Muscle layer of colon (tissue), 2 donors: ENCODE measurements at regions not wholly inside any gene's neighbourhood (a gene's known extent, or its start where the extent isn't known, plus 50 kb on each side); places are given as distances from the start of the nearest gene placed in this dataset.

Experiments used
- H3K27ac ChIP-seq: one replicate; pipeline ENCODE4 v1.7.0; 2013; ENCODE audit warnings: low read depth, mild to moderate bottlenecking, low read length, moderate library complexity
- H3K27me3 ChIP-seq, 2 donors: one replicate each; pipeline ENCODE4 v1.7.0; 2013; ENCODE audit warnings: low read length in 2 of 2, mild to moderate bottlenecking in 2 of 2; ENCODE audit not compliant: insufficient read depth in 2 of 2, control insufficient read depth in 1 of 2
- H3K36me3 ChIP-seq: one replicate; pipeline ENCODE4 v1.7.0; 2013; ENCODE audit warnings: mild to moderate bottlenecking, low read length; ENCODE audit not compliant: insufficient read depth
- H3K4me1 ChIP-seq: one replicate; pipeline ENCODE4 v1.7.0; 2013; ENCODE audit warnings: mild to moderate bottlenecking, low read length; ENCODE audit not compliant: insufficient read depth
- H3K4me3 ChIP-seq, 2 donors: one replicate each; pipeline ENCODE4 v1.7.0; 2013; ENCODE audit warnings: low read length in 2 of 2, low read depth in 1 of 2, mild to moderate bottlenecking in 1 of 2, moderate library complexity in 1 of 2
- H3K9ac ChIP-seq: one replicate; pipeline ENCODE4 v1.7.0; 2013; ENCODE audit warnings: low read length
- H3K9me3 ChIP-seq: one replicate; pipeline ENCODE4 v1.7.0; 2013; ENCODE audit warnings: mild to moderate bottlenecking, low read length
- donor health status: abdominal sarcoma.
- donor health status: Adenocarcinoma of cecum.

- Histone ChIP-seq H3K27ac (no peak overlapping the region), H3K9ac (no peak overlapping the region), H3K4me3 (no peak overlapping the region)
Observed at GRCh38 chr14:97306133-97306759, 509.1 kb downstream of the VRK1 start.

GRCh38 chr14:97306760-97307246 is 509.6 kb downstream of the VRK1 start:
- Histone ChIP-seq H3K9me3 (no peaks in the 10 kb centered on the region), H3K27ac (no peak overlapping the region), H3K4me1 (no peaks in the 10 kb centered on the region), H3K4me3 (no peak overlapping the region), H3K27me3 (no peaks in the 10 kb centered on the region), H3K9ac (no peak overlapping the region), H3K36me3 (no peaks in the 10 kb centered on the region)

More at GRCh38 chr14:97306133-97306759, 509.1 kb downstream of the VRK1 start:
- Histone ChIP-seq H3K27me3 (no peaks in the 10 kb centered on the region), H3K9me3 (no peaks in the 10 kb centered on the region), H3K4me1 (no peaks in the 10 kb centered on the region), H3K36me3 (no peaks in the 10 kb centered on the region)

GRCh38 chr14:97311411-97311810 is 514.2 kb downstream of the VRK1 start:
- Histone ChIP-seq H3K9me3 (no peaks in the 10 kb centered on the region), H3K4me1 (no peaks in the 10 kb centered on the region), H3K36me3 (no peaks in the 10 kb centered on the region), H3K27ac (no peak overlapping the region), H3K9ac (no peak overlapping the region), H3K4me3 (no peak overlapping the region), H3K27me3 (no peaks in the 10 kb centered on the region)

DNA sequence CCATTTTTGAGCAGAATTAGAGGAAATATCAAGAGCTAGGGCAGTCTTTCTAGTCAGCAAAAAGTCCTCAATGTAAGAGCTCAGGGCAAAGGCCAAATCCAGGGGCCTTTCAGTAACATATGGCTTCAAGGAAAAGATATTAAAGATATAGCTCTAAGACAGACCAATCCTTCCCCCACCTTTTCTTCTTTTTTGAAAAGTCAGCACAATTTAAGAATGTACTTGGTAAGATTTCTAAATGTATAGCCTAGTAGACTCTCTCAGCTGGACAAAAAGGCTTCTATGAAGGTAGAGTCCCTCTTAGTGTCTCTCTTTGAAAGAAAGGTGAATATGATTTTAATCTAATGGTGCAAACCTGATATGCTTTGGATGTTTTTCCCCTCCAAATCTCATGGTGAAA is 515.7 kb downstream of the VRK1 start:
- no peak overlapping the region for H3K9ac ChIP-seq
- no peaks in the 10 kb centered on the region for H3K9me3 ChIP-seq
- no peaks in the 10 kb centered on the region for H3K27me3 ChIP-seq
- H3K4me3 ChIP-seq, result no peak overlapping the region
- no peak overlapping the region for H3K27ac ChIP-seq
- H3K4me1 ChIP-seq, result no peaks in the 10 kb centered on the region
- no peaks in the 10 kb centered on the region for H3K36me3 ChIP-seq

GRCh38 chr14:97315790-97316189 is 518.6 kb downstream of the VRK1 start:
- Histone ChIP-seq H3K27ac (no peak overlapping the region), H3K27me3 (no peaks in the 10 kb centered on the region), H3K4me3 (no peak overlapping the region), H3K9ac (no peak overlapping the region), H3K4me1 (no peaks in the 10 kb centered on the region), H3K36me3 (no peaks in the 10 kb centered on the region), H3K9me3 (no peaks in the 10 kb centered on the region)

- H3K27me3 ChIP-seq, result no peaks in the 10 kb centered on the region
- H3K4me3 ChIP-seq, result no peak overlapping the region
- no peaks in the 10 kb centered on the region for H3K9me3 ChIP-seq
- H3K27ac ChIP-seq, result no peak overlapping the region
- H3K9ac ChIP-seq, result no peak overlapping the region
- no peaks in the 10 kb centered on the region for H3K36me3 ChIP-seq
- H3K4me1 ChIP-seq, result no peaks in the 10 kb centered on the region
Observed at GRCh38 chr14:97318380-97318779, 521.2 kb downstream of the VRK1 start.

DNA sequence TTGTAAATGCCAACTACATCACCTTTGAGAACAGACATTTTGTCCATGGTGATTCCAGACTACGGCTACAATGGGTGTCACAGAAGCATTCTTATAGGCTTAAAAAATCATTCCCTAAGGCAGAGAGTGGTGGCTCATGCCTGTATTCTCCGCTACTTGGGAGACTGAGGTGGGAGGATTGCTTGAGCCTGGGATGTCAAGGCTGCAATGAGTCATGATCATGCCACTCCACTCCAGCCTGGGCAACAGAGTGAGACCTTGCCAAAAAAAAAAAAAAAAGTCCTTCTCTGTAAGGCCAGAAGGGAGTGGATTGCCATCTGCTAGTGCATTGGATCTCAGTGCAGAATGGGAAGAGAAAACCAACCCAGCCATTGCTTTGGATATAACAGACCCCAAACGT is 522.5 kb downstream of the VRK1 start:
- Histone ChIP-seq H3K27ac (no peak overlapping the region), H3K9me3 (no peaks in the 10 kb centered on the region), H3K9ac (no peak overlapping the region), H3K27me3 (no peaks in the 10 kb centered on the region), H3K4me3 (no peak overlapping the region), H3K4me1 (no peaks in the 10 kb centered on the region), H3K36me3 (no peaks in the 10 kb centered on the region)

- Histone ChIP-seq H3K4me1 (no peaks in the 10 kb centered on the region), H3K27me3 (no peaks in the 10 kb centered on the region), H3K27ac (no peak overlapping the region), H3K4me3 (no peak overlapping the region), H3K9ac (no peak overlapping the region), H3K9me3 (no peaks in the 10 kb centered on the region), H3K36me3 (no peaks in the 10 kb centered on the region)
Observed at GRCh38 chr14:97328743-97329142, 531.6 kb downstream of the VRK1 start.

DNA sequence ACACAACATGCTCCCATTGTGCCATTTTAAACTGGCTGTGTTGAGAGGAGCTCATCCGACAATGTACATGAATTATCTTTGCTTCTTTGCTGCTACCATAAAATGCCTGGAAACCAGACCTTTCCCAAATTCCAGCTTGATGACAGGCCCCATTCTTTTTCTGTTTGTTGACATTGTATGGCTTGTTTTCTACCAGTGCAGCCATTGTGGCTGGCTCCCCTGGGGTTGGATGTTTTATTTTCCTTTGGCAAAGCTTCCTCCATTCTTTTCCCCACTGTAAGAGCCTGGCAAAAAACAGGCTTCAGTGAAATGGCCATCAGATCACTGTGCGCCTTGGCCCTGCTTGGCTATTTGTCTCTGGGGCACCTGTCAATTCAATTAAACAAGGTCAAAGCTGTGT is 532.5 kb downstream of the VRK1 start:
- no peak overlapping the region for H3K4me3 ChIP-seq
- no peaks in the 10 kb centered on the region for H3K36me3 ChIP-seq
- H3K9me3 ChIP-seq, result no peaks in the 10 kb centered on the region
- H3K9ac ChIP-seq, result no peak overlapping the region
- no peaks in the 10 kb centered on the region for H3K4me1 ChIP-seq
- no peaks in the 10 kb centered on the region for H3K27me3 ChIP-seq
- H3K27ac ChIP-seq, result no peak overlapping the region

DNA sequence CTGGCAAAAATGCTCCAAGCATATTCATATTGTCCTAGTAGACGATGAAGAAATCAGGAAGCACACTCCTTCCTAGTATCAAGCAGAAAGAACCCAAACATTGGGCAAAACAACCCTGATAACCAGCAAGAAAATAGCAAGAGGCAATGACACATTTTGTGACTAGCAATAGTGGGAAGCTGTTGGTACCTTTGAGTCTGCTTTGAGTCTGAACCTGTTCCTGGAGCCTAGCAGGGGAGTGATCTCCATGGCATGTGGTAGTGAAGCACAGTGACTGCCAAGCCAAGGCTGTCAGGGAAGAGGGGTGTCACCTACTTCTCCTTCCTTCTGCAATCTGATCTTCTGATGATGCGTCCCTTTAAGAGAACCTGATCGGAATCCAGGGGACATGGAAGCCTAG is 533.9 kb downstream of the VRK1 start:
- Histone ChIP-seq H3K27me3 (no peaks in the 10 kb centered on the region), H3K4me1 (no peaks in the 10 kb centered on the region), H3K36me3 (no peaks in the 10 kb centered on the region), H3K9ac (no peak overlapping the region), H3K4me3 (no peak overlapping the region), H3K27ac (no peak overlapping the region), H3K9me3 (no peaks in the 10 kb centered on the region)

- Histone ChIP-seq H3K27me3 (no peaks in the 10 kb centered on the region), H3K36me3 (no peaks in the 10 kb centered on the region), H3K27ac (no peak overlapping the region), H3K9me3 (no peaks in the 10 kb centered on the region), H3K4me3 (no peak overlapping the region), H3K4me1 (no peaks in the 10 kb centered on the region), H3K9ac (no peak overlapping the region)
Observed at GRCh38 chr14:97331526-97331925, 534.3 kb downstream of the VRK1 start.

DNA sequence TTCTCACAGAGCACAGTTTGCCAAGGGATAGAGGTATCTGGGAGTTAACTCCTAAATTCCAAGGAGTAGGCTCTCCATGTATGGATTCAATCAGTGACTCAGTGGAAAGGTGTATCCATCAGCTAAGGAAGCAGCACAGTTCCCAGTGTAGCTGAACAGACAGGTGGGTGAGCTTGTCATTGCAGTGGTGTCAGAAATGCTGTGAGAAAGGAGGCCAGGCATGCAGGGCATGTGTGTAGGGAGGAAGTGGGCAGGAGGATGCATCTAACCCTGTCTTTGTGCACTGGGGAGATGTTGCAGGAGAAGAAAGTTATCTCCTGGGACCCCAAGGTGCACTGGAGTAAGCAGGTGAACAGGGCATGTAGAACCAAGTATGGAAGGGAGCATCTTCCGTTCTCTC is 539.0 kb downstream of the VRK1 start:
- Histone ChIP-seq H3K9me3 (no peaks in the 10 kb centered on the region), H3K4me3 (no peak overlapping the region), H3K27ac (no peak overlapping the region), H3K36me3 (no peaks in the 10 kb centered on the region), H3K27me3 (no peaks in the 10 kb centered on the region), H3K9ac (no peak overlapping the region), H3K4me1 (no peaks in the 10 kb centered on the region)
